SK-N-MC (cell line): ENCODE measurements at regions not wholly inside any gene's neighbourhood (a gene's known extent, or its start where the extent isn't known, plus 50 kb on each side); places are given as distances from the start of the nearest gene placed in this dataset.
"Not testable (repeated sequence)": the region's sequence is repeated elsewhere in the genome, so short reads cannot be mapped to it uniquely, and the experiment has no call there.

Source experiments
- DNase-seq: peaks from one replicate; pipeline ENCODE4 v3.0.0-alpha.2; 2011; ENCODE audit warnings: low read depth, low spot score
- H3K27ac ChIP-seq: fragments of 200-600 bp; sonication (generic); 2 replicates; pipeline ENCODE4 v1.5.1; 2016; ENCODE audit warnings: mixed run types
- H3K36me3 ChIP-seq: fragments of 200-600 bp; sonication (generic); 2 replicates; pipeline ENCODE4 v1.6.1; 2017; ENCODE audit warnings: antibody characterized with exemption, low read length, mixed read lengths; ENCODE audit not compliant: insufficient read depth
- H3K4me3 ChIP-seq: fragments of 200-600 bp; sonication (generic); 2 replicates; pipeline ENCODE4 v1.5.1; 2016
- H3K9ac ChIP-seq: fragments of 200-600 bp; sonication (generic); 2 replicates; pipeline ENCODE4 v1.8.0; 2017; ENCODE audit warnings: mixed run types, mixed read lengths; ENCODE audit not compliant: insufficient read length
- H3K9me3 ChIP-seq: fragments of 200-600 bp; sonication (generic); 2 replicates; pipeline ENCODE4 v1.6.1; 2017; ENCODE audit warnings: low read depth, mild to moderate bottlenecking, antibody characterized with exemption, low read length, moderate library complexity, mixed read lengths
- EZH2 ChIP-seq: fragments of 200-600 bp; sonication (generic); IDR thresholded peaks from one replicate; pipeline ENCODE4 v1.6.1; 2017; ENCODE audit warnings: antibody characterized with exemption
- FOXP2 ChIP-seq: optimal IDR thresholded peaks from 2 replicates; pipeline ENCODE3; 2011; ENCODE audit warnings: mild to moderate bottlenecking, moderate library complexity; ENCODE audit not compliant: insufficient read depth; ENCODE audit errors: extremely low read length, control extremely low read depth
- POLR2AphosphoS5 ChIP-seq: IDR thresholded peaks from 2 replicates; pipeline ENCODE4 v1.6.1; 2012; ENCODE audit warnings: mild to moderate bottlenecking, low read depth, low read length, borderline replicate concordance

DNA sequence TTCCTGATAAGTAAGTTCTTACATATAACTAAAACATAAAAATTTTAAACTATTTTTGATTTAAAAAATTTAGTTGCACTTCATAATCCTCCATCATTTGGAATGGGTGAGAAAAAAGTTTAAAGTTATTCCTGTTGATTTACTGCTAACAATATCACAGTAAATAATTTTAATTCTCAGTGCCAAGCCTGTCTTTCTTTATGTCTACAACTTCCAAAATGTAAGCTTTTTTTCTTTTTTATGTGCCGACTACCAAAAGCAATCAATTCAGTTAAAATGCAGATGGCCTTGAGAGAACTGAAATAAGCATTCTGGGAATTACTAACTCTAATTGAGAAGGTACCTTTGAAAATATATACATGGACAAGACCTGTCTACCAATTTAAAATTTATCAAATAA, 1224.3 kb upstream of the B3GALT2 start:
- Histone ChIP-seq H3K9ac (no peak overlapping the region), H3K36me3 (no peaks in the 10 kb centered on the region), H3K4me3 (no peak overlapping the region), H3K9me3 (no peaks in the 10 kb centered on the region), H3K27ac (no peak overlapping the region)
- DNase-seq, result no peak
- no peak for TF ChIP-seq FOXP2
- TF ChIP-seq POLR2AphosphoS5, result no peak
- TF ChIP-seq EZH2, result no peak

DNA sequence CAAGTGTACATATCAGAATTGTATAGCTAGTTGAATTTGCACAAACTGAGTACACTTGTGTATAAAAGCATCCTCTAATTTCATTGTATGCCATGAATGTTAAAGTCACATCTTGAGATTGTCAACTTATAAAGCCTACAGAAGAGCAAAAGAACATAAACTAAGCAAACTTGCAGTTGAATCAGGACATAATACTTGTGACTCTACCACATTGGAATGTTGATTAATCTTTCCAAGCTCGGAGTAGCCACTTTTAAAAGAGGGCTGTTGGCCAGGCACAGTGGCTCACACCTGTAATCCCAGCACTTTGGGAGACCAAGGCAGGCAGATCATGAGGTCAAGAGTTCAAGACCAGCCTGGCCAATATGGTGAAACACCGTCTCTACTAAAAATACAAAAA, 1220.8 kb upstream of the B3GALT2 start:
- H3K4me3 ChIP-seq, H3K27ac ChIP-seq, H3K36me3 ChIP-seq, DNase-seq, H3K9ac ChIP-seq, H3K9me3 ChIP-seq: not testable (repeated sequence)

DNA sequence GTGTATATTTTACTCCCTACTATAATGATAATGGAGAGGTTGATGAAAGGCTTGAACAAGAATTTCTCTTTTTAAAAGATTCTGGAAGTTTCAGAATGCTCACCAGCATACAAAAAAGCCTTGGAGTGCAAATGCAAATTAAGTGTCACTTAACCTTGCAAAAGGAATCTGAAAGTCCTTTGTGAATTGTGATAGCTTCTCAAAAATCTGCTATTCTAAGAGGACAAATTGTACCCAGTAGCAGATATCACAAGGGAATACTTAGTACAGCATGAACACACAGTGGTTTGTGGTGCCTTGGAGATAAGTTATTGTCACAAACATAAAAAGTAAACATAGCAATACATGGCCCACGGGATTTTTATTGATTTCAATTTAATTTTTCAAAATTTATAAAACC, 1208.3 kb upstream of the B3GALT2 start:
- Histone ChIP-seq H3K4me3 (no peak overlapping the region), H3K27ac (no peak overlapping the region), H3K36me3 (no peaks in the 10 kb centered on the region), H3K9ac (no peak overlapping the region), H3K9me3 (no peaks in the 10 kb centered on the region)
- TF ChIP-seq POLR2AphosphoS5, result no peak
- no peak for TF ChIP-seq FOXP2
- TF ChIP-seq EZH2, result no peak
- DNase-seq, result no peak

DNA sequence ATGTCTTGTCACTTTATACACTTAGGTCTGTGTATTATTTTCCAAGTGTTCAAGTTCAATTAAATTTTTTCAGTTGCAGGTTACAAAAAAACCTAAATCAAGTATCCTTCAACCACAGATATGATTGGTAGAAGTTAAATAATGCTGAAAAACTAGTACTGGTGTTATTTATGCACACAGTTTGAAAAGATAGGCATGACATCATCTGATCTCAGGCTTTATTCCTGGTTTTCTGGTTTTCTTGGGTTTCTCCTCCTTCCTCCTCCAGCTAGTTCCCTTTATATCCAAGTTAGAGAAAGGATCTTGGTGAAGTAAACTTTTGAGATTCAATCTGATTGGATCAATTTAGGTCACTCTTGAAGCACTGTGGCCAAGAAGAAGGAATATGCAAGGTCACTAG, 1201.1 kb upstream of the B3GALT2 start:
- Histone ChIP-seq H3K36me3 (no peaks in the 10 kb centered on the region), H3K27ac (no peak overlapping the region), H3K9ac (no peak overlapping the region), H3K4me3 (no peak overlapping the region), H3K9me3 (no peaks in the 10 kb centered on the region)
- no peak for DNase-seq
- TF ChIP-seq EZH2 (no peak), FOXP2 (no peak), POLR2AphosphoS5 (no peak)

DNA sequence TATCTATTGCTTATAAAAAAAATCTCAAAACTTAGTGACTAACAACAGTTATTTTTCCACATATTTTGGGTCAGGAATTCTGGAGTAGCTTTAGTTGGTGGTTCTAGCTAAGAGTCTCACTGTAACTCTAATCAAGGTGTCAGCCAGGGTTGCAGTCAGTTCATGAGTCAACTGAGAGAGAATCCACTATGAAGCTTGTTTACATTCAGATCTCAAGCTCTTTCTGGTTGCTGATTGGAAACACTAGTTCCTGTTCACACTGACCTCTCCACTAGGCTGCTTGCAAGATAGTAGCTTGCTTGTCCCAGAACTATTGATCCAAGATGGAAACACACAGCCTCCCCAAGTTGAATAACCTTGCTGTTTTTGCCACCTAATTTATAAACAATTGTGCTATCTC, 1192.1 kb upstream of the B3GALT2 start:
- no peak for TF ChIP-seq POLR2AphosphoS5
- no peak for TF ChIP-seq FOXP2
- TF ChIP-seq EZH2, result no peak

DNA sequence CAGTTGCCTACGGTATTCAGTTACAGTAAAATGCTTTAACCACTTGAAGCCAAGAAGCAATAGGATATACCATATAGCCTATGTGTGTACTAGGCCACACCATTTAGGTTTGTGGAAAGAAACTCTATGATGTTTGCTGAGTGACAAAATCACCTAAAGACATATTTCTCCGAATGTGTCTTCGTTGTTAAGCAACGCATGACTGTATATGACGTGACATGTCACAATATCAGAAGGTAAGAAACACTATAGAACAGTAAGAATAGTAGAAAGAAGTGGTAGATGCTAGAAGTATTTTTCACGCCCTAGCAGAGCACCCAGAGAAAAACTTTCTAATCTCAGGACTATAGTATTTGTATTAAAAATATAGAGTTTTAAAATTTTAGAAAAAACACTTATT, 1188.2 kb upstream of the B3GALT2 start:
- Histone ChIP-seq H3K27ac (no peak overlapping the region), H3K9me3 (no peaks in the 10 kb centered on the region), H3K4me3 (no peak overlapping the region), H3K36me3 (no peaks in the 10 kb centered on the region), H3K9ac (no peak overlapping the region)
- no peak for TF ChIP-seq FOXP2
- no peak for TF ChIP-seq EZH2
- no peak for TF ChIP-seq POLR2AphosphoS5
- no peak for DNase-seq

More for the DNA sequence above, 1192.1 kb upstream of the B3GALT2 start:
- H3K27ac ChIP-seq, result no peak overlapping the region
- no peaks in the 10 kb centered on the region for H3K9me3 ChIP-seq
- no peak overlapping the region for H3K4me3 ChIP-seq
- no peak for DNase-seq
- no peaks in the 10 kb centered on the region for H3K36me3 ChIP-seq
- H3K9ac ChIP-seq, result no peak overlapping the region

DNA sequence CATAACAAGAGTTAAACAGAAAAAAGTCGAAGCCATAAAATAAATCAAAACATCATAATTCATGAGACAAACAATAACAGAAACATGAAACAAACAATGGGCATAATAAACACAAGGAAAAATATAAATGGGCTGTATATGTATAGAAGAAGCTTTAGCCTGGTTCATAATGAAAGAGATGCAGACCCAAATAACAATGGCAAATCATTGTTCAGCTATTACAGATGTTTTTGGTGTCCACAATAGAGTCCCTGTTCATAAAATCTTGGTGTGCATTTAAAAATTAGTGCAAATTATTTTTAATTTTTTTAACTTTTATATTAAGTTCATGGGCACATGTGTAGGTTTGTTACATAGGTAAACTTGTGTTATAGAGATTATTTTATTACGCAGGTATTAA, 1185.9 kb upstream of the B3GALT2 start:
- TF ChIP-seq FOXP2, result no peak
- no peak for TF ChIP-seq POLR2AphosphoS5
- no peak for TF ChIP-seq EZH2
- Histone ChIP-seq H3K27ac (no peak overlapping the region), H3K9me3 (no peaks in the 10 kb centered on the region), H3K9ac (no peak overlapping the region), H3K36me3 (no peaks in the 10 kb centered on the region), H3K4me3 (no peak overlapping the region)
- no peak for DNase-seq

DNA sequence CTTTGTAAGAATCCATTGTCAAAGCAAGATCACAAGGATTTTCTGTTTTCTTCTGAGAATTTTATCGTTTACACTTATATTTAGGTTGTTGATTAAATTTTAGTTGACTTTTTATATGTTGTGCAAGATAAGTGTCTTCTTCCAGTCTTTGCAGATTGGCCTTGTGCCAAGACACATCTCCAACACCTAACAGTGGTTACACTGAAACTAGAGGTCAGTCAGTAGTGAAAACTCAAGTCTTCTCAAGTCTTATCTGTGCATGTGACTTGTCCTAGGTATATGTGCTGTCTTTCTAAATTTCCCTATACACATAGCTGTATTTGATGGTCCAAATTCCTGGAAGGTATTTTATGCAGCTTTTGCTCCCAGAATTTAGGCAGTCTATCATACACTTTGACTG, 1183.2 kb upstream of the B3GALT2 start:
- no peak overlapping the region for H3K9ac ChIP-seq
- H3K4me3 ChIP-seq, result no peak overlapping the region
- H3K36me3 ChIP-seq, result no peaks in the 10 kb centered on the region
- no peaks in the 10 kb centered on the region for H3K9me3 ChIP-seq
- TF ChIP-seq EZH2 (no peak), POLR2AphosphoS5 (no peak), FOXP2 (no peak)
- DNase-seq, result no peak
- no peak overlapping the region for H3K27ac ChIP-seq

DNA sequence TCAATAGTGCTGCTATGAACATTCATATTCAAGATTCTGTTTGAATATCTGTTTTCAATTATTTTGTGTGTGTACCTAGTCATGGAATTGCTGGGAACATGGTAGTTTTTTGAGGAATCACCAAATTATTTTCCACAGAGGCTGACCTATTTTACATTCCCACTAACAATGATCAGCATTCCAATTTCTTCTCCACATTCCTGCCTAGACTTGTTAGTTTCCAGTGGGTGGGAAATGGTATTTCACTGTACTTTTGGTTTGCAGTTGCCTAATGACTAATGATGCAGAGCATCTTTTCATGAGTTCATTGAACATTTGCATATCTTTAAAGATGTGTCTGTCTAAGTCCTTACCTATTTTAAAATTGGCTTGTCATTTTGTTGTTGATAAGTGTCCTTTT, 1182.6 kb upstream of the B3GALT2 start:
- Histone ChIP-seq H3K4me3 (no peak overlapping the region), H3K36me3 (no peaks in the 10 kb centered on the region), H3K9ac (no peak overlapping the region), H3K27ac (no peak overlapping the region), H3K9me3 (no peaks in the 10 kb centered on the region)
- no peak for DNase-seq
- TF ChIP-seq POLR2AphosphoS5 (no peak), EZH2 (no peak)
